ENCODE measurements at regions not wholly inside any gene's neighbourhood (a gene's known extent, or its start where the extent isn't known, plus 50 kb on each side); places are given as distances from the start of the nearest gene placed in this dataset.

GRCh38 chr16:65751622-65752521, 614.6 kb upstream of the CDH5 start:
- TF ChIP-seq EZH2 (IDR thresholded peaks at IDR 0.05) (no peak), POLR2AphosphoS5 (IDR thresholded peaks at IDR 0.05; ENCODE audit: borderline replicate concordance, low read depth, low read length) (no peak), FOXP2 (optimal IDR thresholded peaks at IDR 0.05; ENCODE audit: control extremely low read depth, extremely low read length, insufficient read depth) (no peak)
